Stimulated activated memory B cell treated with anti-CD40 and anti-IgM and Interleukin-4, amounts not matched to agents 10 μg/mL and 1 μg/mL and 100 μg/mL, for 72 hours (primary cell): ENCODE measurements at regions not wholly inside any gene's neighbourhood (a gene's known extent, or its start where the extent isn't known, plus 50 kb on each side); places are given as distances from the start of the nearest gene placed in this dataset.

Source experiments
- ATAC-seq: fragments of 150-1000 bp; cut with Tn5 transposase; 2 replicates; pipeline ENCODE4 v1.10.0; 2021
- H3K27ac Mint-ChIP-seq: one replicate; pipeline ENCODE4 v1.8.0; 2022; ENCODE audit warnings: mild to moderate bottlenecking, mixed read lengths
- H3K27me3 Mint-ChIP-seq: one replicate; pipeline ENCODE4 v1.8.0; 2022; ENCODE audit warnings: mixed read lengths
- H3K36me3 Mint-ChIP-seq: one replicate; pipeline ENCODE4 v1.8.0; 2022; ENCODE audit warnings: mixed read lengths
- H3K4me1 Mint-ChIP-seq: one replicate; pipeline ENCODE4 v1.8.0; 2022; ENCODE audit warnings: mixed read lengths
- H3K4me3 Mint-ChIP-seq: one replicate; pipeline ENCODE4 v1.8.0; 2022; ENCODE audit warnings: mild to moderate bottlenecking, moderate library complexity, mixed read lengths
- H3K9me3 Mint-ChIP-seq: one replicate; pipeline ENCODE4 v1.8.0; 2022; ENCODE audit warnings: mixed read lengths

GRCh38 chr9:134253606-134254205 is 72.5 kb upstream of the RXRA start:
- peaks cover 25% of the 10 kb centered on the region for H3K27me3 Mint-ChIP-seq
- no peaks in the 10 kb centered on the region for H3K9me3 Mint-ChIP-seq
- H3K36me3 Mint-ChIP-seq = no peaks in the 10 kb centered on the region
- ATAC-seq = no peak
- peak overlapping the region; percentile 4 for H3K27ac Mint-ChIP-seq
- peaks cover 7% of the 10 kb centered on the region for H3K4me1 Mint-ChIP-seq
- H3K4me3 Mint-ChIP-seq = no peak overlapping the region

GRCh38 chr9:134258332-134258731 is 67.9 kb upstream of the RXRA start:
- peaks cover 59% of the 10 kb centered on the region for H3K27me3 Mint-ChIP-seq
- peaks cover 7% of the 10 kb centered on the region for H3K4me1 Mint-ChIP-seq
- ATAC-seq = no peak
- H3K36me3 Mint-ChIP-seq = no peaks in the 10 kb centered on the region
- H3K4me3 Mint-ChIP-seq = no peak overlapping the region
- H3K9me3 Mint-ChIP-seq = no peaks in the 10 kb centered on the region
- H3K27ac Mint-ChIP-seq = no peak overlapping the region

DNA sequence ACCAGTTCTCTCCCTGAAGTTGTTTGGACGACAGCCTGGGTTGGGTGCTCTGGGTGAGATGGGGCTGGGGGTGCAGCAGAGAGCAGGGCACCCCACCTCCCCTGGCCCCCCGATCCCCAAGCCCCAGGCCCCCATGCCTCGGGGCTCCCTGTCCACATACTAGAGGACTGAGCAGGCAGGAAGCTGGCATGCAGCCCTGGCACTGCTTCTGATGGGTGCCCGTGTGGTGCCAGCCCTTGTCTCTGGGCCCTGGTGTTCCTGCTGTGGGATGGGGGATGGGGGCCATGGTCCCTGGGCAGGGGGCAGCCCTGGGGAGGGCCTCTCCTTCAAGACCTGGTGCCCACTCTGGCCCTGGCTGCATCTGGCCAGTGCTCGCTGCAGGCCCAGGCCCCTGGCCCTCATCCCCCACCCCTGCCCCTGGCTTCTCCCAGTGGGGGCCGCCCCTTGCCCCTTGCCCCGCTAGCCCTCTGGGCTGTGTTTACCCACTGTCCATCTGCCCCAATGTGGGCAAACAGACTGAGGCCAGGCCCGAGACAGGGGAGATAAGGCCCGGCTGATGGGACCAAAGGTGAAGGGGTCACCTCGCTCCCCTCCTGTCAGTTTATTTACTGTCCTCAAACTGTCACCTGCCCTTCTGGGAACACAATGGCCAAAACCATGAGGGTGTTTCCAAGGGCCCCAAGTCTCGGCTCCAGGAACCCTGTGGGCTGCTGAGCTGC is 67.3 kb upstream of the RXRA start:
- Mint-ChIP-seq H3K9me3 (no peaks in the 10 kb centered on the region), H3K4me3 (no peak overlapping the region), H3K4me1 (peaks cover 2% of the 10 kb centered on the region), H3K27ac (no peak overlapping the region), H3K36me3 (no peaks in the 10 kb centered on the region), H3K27me3 (peaks cover 58% of the 10 kb centered on the region)
- ATAC-seq = no peak

DNA sequence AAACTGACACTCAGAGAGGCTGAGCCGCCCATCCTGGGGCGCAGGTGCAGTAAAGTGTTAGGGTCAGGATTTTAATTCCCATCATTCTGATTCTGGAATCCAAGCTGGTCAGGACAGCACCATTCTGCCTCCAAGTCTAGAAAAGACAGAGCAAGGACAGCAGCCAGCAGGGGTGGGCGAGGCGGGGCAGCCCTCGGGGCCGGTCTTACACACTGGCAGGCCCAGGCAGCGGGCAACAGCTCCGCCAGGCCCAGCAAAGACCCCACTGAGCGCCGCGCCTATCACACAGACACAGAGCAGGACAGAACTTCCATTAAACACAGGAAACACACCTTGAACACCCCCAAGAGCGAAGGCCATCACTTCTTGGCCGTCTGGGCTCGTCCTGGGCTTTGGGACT is 66.5 kb upstream of the RXRA start:
- ATAC-seq = no peak
- Mint-ChIP-seq H3K4me1 (no peaks in the 10 kb centered on the region), H3K27ac (no peak overlapping the region), H3K4me3 (no peak overlapping the region), H3K9me3 (no peaks in the 10 kb centered on the region), H3K36me3 (no peaks in the 10 kb centered on the region), H3K27me3 (peaks cover 52% of the 10 kb centered on the region)

- Mint-ChIP-seq H3K27ac (no peak overlapping the region), H3K9me3 (no peaks in the 10 kb centered on the region)
- ATAC-seq = no peak
Measured at GRCh38 chr9:134260801-134261200, 65.5 kb upstream of the RXRA start.

GRCh38 chr9:134262035-134262434 is 64.2 kb upstream of the RXRA start:
- no peaks in the 10 kb centered on the region for H3K9me3 Mint-ChIP-seq
- no peak overlapping the region for H3K27ac Mint-ChIP-seq
- H3K4me3 Mint-ChIP-seq = no peak overlapping the region
- no peak for ATAC-seq
- peaks cover 47% of the 10 kb centered on the region for H3K27me3 Mint-ChIP-seq
- peaks cover 8% of the 10 kb centered on the region for H3K4me1 Mint-ChIP-seq
- no peaks in the 10 kb centered on the region for H3K36me3 Mint-ChIP-seq

More at GRCh38 chr9:134260801-134261200, 65.5 kb upstream of the RXRA start:
- peaks cover 52% of the 10 kb centered on the region for H3K27me3 Mint-ChIP-seq
- no peaks in the 10 kb centered on the region for H3K4me1 Mint-ChIP-seq
- no peaks in the 10 kb centered on the region for H3K36me3 Mint-ChIP-seq
- H3K4me3 Mint-ChIP-seq = no peak overlapping the region

DNA sequence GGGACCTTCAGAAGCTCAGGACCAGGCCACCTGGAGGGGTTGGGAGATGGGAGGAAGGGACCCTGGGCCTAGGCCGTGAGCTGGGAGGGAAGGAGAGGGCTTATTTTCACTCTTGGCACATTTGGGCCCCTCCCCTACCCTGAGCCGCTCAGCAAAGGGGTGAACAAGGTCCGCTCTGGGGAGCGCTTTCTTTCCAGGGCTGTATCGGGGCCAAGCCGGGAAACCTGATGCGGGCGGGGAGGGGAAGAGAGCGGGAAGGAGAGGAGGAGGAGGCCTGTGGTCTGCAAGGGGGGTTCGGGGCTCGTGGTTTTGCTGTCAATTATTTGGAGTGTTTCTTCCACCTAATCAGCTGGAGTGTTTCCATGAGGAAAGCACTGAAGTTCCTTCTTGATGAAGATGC is 62.7 kb upstream of the RXRA start:
- Mint-ChIP-seq H3K4me3 (no peak overlapping the region), H3K9me3 (no peaks in the 10 kb centered on the region), H3K27ac (no peak overlapping the region), H3K4me1 (peaks cover 23% of the 10 kb centered on the region), H3K27me3 (peaks cover 41% of the 10 kb centered on the region), H3K36me3 (no peaks in the 10 kb centered on the region)
- ATAC-seq = no peak

DNA sequence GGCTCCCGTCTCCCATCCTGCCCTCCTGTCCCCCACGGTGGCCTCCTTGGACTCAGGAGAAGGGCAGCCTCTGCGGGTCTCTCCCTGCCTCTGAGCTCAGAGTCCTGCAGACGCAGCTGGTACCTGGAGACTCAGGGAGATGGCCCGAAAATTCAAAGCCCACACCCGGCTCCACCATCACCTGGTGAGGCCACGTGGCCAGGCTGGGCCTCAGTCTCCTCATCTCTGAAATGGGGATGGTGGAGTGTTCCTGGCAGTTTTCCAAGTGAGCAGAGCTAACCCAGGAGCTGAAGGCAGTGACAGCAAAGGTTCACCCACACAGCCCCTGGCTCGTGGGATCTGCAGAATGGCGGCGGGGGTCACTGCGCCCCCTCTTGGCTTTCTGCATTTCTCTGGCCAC is 62.1 kb upstream of the RXRA start:
- no peaks in the 10 kb centered on the region for H3K36me3 Mint-ChIP-seq
- no peak overlapping the region for H3K27ac Mint-ChIP-seq
- H3K27me3 Mint-ChIP-seq = peaks cover 41% of the 10 kb centered on the region
- peaks cover 27% of the 10 kb centered on the region for H3K4me1 Mint-ChIP-seq
- no peak for ATAC-seq
- H3K9me3 Mint-ChIP-seq = no peaks in the 10 kb centered on the region
- no peak overlapping the region for H3K4me3 Mint-ChIP-seq

- Mint-ChIP-seq H3K27me3 (peaks cover 36% of the 10 kb centered on the region), H3K36me3 (no peaks in the 10 kb centered on the region), H3K4me3 (no peak overlapping the region), H3K27ac (no peak overlapping the region), H3K9me3 (no peaks in the 10 kb centered on the region), H3K4me1 (peaks cover 27% of the 10 kb centered on the region)
- ATAC-seq = no peak
Measured at GRCh38 chr9:134265078-134265477, 61.2 kb upstream of the RXRA start.

- Mint-ChIP-seq H3K36me3 (no peaks in the 10 kb centered on the region), H3K4me1 (peaks cover 30% of the 10 kb centered on the region), H3K9me3 (no peaks in the 10 kb centered on the region), H3K4me3 (no peak overlapping the region), H3K27ac (no peak overlapping the region), H3K27me3 (peaks cover 25% of the 10 kb centered on the region)
- no peak for ATAC-seq
Measured at GRCh38 chr9:134266418-134266817, 59.8 kb upstream of the RXRA start.

DNA sequence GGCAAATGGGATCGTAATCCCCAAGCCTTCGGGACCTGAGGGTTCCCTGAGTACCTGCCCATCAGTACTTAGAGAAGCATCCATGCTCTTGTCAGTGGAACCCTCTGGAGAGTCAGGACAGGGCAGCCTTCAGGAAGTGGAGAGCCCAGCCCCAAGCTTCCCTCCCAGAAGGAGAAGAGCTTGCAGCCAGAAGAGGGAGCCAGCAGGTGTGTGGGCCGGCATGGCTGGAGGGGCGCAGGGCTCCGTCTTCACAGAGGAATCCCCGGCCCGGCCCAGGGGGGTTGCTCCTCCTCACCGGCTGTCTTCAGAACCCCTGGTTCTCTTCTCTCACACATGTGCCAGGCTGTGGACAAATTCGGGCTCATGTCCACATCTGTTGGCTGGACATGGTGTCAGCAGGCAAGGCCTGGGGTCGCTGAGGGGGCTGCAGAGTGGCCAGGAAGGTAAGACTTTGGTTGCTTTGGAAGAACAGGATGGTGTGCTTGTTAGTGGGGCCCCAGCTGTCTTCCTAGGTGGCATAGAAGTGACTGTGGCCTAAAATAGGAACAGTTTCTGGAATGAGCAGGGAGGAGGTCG is 58.9 kb upstream of the RXRA start:
- peaks cover 39% of the 10 kb centered on the region for H3K4me1 Mint-ChIP-seq
- no peak overlapping the region for H3K4me3 Mint-ChIP-seq
- ATAC-seq = no peak
- H3K27me3 Mint-ChIP-seq = peaks cover 15% of the 10 kb centered on the region
- no peaks in the 10 kb centered on the region for H3K36me3 Mint-ChIP-seq
- no peaks in the 10 kb centered on the region for H3K9me3 Mint-ChIP-seq
- no peak overlapping the region for H3K27ac Mint-ChIP-seq

DNA sequence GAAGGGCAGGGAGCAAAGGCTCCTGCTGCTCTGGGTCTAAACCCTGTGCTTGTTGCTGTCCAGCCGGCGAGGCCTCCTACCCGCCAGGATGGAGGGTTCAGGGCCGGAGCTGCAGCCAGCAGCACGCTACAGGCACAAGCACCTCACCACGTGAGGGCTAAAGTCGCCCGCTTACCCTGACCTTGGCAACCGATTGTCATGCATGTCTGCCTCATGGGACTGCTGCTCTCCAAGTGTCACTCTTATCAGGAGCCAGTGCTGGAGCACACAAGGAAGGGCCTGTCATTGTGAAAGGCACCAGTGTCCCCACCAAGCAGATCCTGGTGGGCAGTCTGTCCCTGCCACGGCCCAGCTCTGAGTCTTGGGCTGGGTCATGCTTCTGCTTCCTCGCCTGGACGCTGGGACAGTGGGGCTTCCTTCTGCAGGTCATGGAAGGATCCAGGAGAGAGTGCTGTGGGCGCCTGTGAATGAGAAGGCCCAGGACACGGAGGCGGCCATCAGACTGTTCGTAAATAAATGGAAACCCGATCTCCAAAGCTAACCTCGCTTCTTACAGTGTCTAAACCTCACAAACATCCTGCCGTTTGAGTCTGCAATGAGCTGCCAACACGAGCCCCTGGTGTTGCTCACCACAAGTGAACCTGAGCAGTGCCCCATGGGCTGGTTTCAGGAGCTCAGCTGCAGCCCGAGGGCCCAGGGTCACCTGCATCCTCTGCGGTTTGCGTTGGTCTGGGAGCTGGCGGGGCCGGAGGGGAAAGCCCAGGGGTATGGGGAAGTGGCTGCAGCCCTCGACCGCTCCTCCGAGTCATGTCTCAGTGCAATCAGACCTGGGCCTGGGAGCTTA is 58.2 kb upstream of the RXRA start:
- peak overlapping the region; percentile 36 for H3K27ac Mint-ChIP-seq
- peaks cover 8% of the 10 kb centered on the region for H3K27me3 Mint-ChIP-seq
- peak; percentile 93 for ATAC-seq
- H3K4me3 Mint-ChIP-seq = peak overlapping the region; percentile 49
- H3K36me3 Mint-ChIP-seq = no peaks in the 10 kb centered on the region
- peaks cover 42% of the 10 kb centered on the region for H3K4me1 Mint-ChIP-seq
- no peaks in the 10 kb centered on the region for H3K9me3 Mint-ChIP-seq

- Mint-ChIP-seq H3K9me3 (no peaks in the 10 kb centered on the region), H3K4me3 (peak overlapping the region; percentile 49), H3K4me1 (peaks cover 42% of the 10 kb centered on the region), H3K27me3 (peaks cover 8% of the 10 kb centered on the region), H3K36me3 (no peaks in the 10 kb centered on the region), H3K27ac (peak overlapping the region; percentile 36)
- ATAC-seq = no peak
Measured at GRCh38 chr9:134268747-134269146, 57.5 kb upstream of the RXRA start.

- Mint-ChIP-seq H3K36me3 (no peaks in the 10 kb centered on the region), H3K27ac (no peak overlapping the region), H3K4me3 (no peak overlapping the region), H3K9me3 (no peaks in the 10 kb centered on the region), H3K4me1 (peaks cover 40% of the 10 kb centered on the region), H3K27me3 (peaks cover 10% of the 10 kb centered on the region)
- peak; percentile 53 for ATAC-seq
Measured at GRCh38 chr9:134271338-134272301, 54.6 kb upstream of the RXRA start.
